ENCODE measurements at regions not wholly inside any gene's neighbourhood (a gene's known extent, or its start where the extent isn't known, plus 50 kb on each side); places are given as distances from the start of the nearest gene placed in this dataset.

DNA sequence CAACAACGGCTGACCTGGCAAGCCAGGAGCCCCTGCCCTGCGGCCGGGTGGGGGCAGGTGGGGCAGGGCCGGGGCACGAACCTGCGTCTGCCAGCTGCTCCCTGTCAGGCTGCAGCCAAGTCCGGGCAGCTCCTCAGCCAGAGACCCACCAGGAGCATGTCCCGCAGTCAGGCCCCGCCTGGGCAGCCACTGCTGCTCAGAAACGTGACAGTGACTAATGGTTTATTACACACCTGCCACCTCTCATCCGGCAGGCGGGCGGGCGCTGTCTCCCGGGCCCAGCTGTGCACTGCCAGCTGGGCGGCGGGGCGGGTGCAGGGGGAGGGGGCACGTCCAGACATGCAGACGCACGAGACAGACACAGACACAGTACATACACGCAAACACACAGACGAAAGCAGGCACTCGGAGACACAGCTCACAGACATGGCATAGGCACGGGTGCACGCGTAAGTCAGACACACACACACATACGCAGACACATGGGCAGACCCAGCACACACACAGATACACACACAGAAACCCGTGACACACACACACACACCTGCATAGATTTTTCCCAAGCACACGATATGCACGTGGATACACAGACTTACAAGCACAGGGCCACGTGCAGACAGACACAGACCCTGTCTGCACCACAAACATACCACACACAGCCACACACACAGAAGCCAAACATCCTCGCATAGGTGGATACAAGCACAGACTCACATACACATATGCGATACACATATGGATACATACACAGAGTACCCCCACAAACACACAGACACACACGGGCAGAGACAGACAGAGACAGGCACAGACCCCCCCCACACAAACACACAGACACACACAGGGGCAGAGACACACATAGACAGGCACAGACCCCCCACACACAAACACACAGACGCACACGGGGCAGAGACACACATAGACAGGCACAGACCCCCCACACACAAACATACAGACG lies 248.3 kb upstream of the CIBAR2 start:
- no peak overlapping the region for H3K4me3 ChIP-seq (replicated peaks in 1 of 3; ENCODE audit: insufficient read depth in 1 of 3, low read depth in 2 of 3, low read length in 3 of 3)
- intact Hi-C loops (cut with micrococcal nuclease; ENCODE audit: unreplicated experiment) = no loop called here
- ChIA-PET CTCF (ENCODE audit: low intra/inter-chr PET ratio, low total read pairs) (no interaction called here), POLR2A (no interaction called here)
- no TSS peak for BruUV-seq (replicated peaks)
- H3K27me3 ChIP-seq (ENCODE audit: control insufficient read depth in 1 of 2, insufficient read depth in 2 of 2, low read length in 2 of 2) = peaks cover 0 to 1% of the 10 kb centered on the region in 2 experiments; a peak in 1 of 5 replicates
- H3K9ac ChIP-seq (ENCODE audit: insufficient read depth, low read depth, low read length) = no peak overlapping the region
- in situ Hi-C loops (cut with HindIII; ENCODE audit: extremely low pct_ligation_motif_present, low pct_unique_long_range_greater_than_20kb) = no loop called here
- H3K4me2 ChIP-seq (ENCODE audit: low read depth, low read length) = no peak overlapping the region
- H3K27ac ChIP-seq (ENCODE audit: extremely low read length, insufficient read depth, low read length) = no peak overlapping the region
- H3K9me3 ChIP-seq (ENCODE audit: low read length) = no peaks in the 10 kb centered on the region
- ATAC-seq (no peak), FAIRE-seq (no peak), DNase-seq (ENCODE audit: low spot score) (no peak)
- TF ChIP-seq MNT (IDR thresholded peaks at IDR 0.05) (peak; percentile 81), ETV5 (CRISPR knock-in tag; IDR thresholded peaks at IDR 0.05; ENCODE audit: borderline replicate concordance) (no peak), ZNF768 (CRISPR knock-in tag; IDR thresholded peaks at IDR 0.05) (peak; percentile 20; the same call in 1 of the 2 replicates)
- TF ChIP-seq, protein P1, sequence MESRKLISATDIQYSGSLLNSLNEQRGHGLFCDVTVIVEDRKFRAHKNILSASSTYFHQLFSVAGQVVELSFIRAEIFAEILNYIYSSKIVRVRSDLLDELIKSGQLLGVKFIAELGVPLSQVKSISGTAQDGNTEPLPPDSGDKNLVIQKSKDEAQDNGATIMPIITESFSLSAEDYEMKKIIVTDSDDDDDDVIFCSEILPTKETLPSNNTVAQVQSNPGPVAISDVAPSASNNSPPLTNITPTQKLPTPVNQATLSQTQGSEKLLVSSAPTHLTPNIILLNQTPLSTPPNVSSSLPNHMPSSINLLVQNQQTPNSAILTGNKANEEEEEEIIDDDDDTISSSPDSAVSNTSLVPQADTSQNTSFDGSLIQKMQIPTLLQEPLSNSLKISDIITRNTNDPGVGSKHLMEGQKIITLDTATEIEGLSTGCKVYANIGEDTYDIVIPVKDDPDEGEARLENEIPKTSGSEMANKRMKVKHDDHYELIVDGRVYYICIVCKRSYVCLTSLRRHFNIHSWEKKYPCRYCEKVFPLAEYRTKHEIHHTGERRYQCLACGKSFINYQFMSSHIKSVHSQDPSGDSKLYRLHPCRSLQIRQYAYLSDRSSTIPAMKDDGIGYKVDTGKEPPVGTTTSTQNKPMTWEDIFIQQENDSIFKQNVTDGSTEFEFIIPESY (CRISPR knock-in tag; IDR thresholded peaks at IDR 0.05) = 0 out of 2 replicates have a peak, but pooled peaks have one; percentile 28
- 87% methylated on average over 18 of the region's 38 CpGs for WGBS (ENCODE audit: low lambda C conversion rate)
- H3K4me1 ChIP-seq (ENCODE audit: insufficient read depth, low read length) = peaks cover 41% of the 10 kb centered on the region
- H4K20me1 ChIP-seq (ENCODE audit: insufficient read depth, low read length) = no peaks in the 10 kb centered on the region
- no peak overlapping the region for H2AFZ ChIP-seq (ENCODE audit: low read length)
- no peaks in the 10 kb centered on the region for H3K36me3 ChIP-seq (replicated peaks in 1 of 2; ENCODE audit: control insufficient read depth in 1 of 2, insufficient read depth in 2 of 2, low read length in 2 of 2)
- no peaks in the 10 kb centered on the region for H3K79me2 ChIP-seq (ENCODE audit: insufficient read depth, low read length)
